Psoas muscle (tissue), 7 donors: ENCODE measurements at regions not wholly inside any gene's neighbourhood (a gene's known extent, or its start where the extent isn't known, plus 50 kb on each side); places are given as distances from the start of the nearest gene placed in this dataset.

Experiments used
- ATAC-seq, 4 donors: fragments of 200-7000 bp; cut with Tn5 transposase; one replicate each; pipeline ENCODE4 v1.9.1; 2020; ENCODE audit warnings: moderate library complexity in 3 of 4, mild to moderate bottlenecking in 2 of 4
- DNase-seq, 2 donors: peaks; one replicate each; pipeline ENCODE4 v3.0.0-alpha.2; 2020
- H3K27ac ChIP-seq: fragments of 200-600 bp; one replicate; pipeline ENCODE4 v1.8.0; 2022
- H3K27me3 ChIP-seq, 3 donors: fragments of 200-600 bp in 1 of 3; one replicate each; pipeline versions ENCODE4 v1.6.1 to v1.8.0; 2013 to 2022; ENCODE audit warnings: low read length in 2 of 3, mild to moderate bottlenecking in 2 of 3, moderate library complexity in 1 of 3; ENCODE audit not compliant: insufficient read depth in 3 of 3
- H3K36me3 ChIP-seq, 2 donors: fragments of 200-600 bp in 1 of 2; one replicate each; pipeline versions ENCODE4 v1.6.1 to v1.8.0; 2013 to 2022; ENCODE audit warnings: low read depth in 1 of 2, mild to moderate bottlenecking in 1 of 2, moderate library complexity in 1 of 2; ENCODE audit not compliant: insufficient read depth in 1 of 2
- H3K4me1 ChIP-seq: fragments of 200-600 bp; one replicate; pipeline ENCODE4 v1.8.0; 2022
- H3K4me3 ChIP-seq: fragments of 200-600 bp; one replicate; pipeline ENCODE4 v1.8.0; 2022; ENCODE audit warnings: mild to moderate bottlenecking
- H3K9me3 ChIP-seq: fragments of 200-600 bp; one replicate; pipeline ENCODE4 v1.8.0; 2022
- CTCF ChIP-seq: fragments of 200-600 bp; IDR thresholded peaks from one replicate; pipeline ENCODE4 v1.8.0; 2022; ENCODE audit warnings: antibody characterized with exemption
- WGBS, 3 donors: extraction: QIAGEN DNeasy Blood & Tissue Kit; methylation state at CpG; one replicate each; pipeline versions ENCODE4 v1.1.6 to v1.1.7; 2013; 5-methylcytosine and 5-hydroxymethylcytosine counted together
- intact Hi-C, 2 donors: fragments of 100-400 bp; cut with DNase I; formaldehyde crosslinking; loops; one replicate each; pipeline versions ENCODE4 v1.11.0 to v1.14.2; 2022
- donor health status: healthy with polysubstance abuse.
- donor health status: DM: no; HTN: no; CAD: no; lungs with moderate emphysema.
- donor health status: Bipolar disorder and iron deficiency.
- donor health status: healthy.
- donor health status: DM: yes; HTN: yes; CAD: no.
- donor health status: DM: no; HTN: no; CAD: no.
- donor health status: DM: yes; HTN: yes; CAD: no.

DNA sequence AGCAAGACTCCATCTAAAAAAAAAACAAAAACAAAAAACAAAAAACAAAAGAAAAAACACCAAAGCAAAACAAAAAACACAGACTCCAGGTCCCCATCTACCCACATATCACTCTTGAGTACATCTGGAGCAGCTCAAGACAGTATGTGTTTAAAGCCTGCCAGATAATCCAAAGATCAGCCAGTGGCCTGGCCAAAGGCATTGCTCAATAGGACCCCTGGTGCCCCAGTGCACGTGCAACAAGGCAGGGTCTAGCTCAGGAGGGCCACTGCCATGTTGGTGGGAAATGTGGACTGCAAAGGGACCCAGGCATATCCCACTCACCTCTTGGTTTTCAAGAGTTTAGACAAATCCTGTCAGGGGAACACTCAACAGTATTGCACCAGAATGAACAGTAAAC, 279.5 kb downstream of the RPLP1 start:
- 33 to 60% (median 46%) methylated on average over 1 of the region's 1 CpG for WGBS, 3 donors
- no peak for DNase-seq
- H3K9me3 ChIP-seq, result no peaks in the 10 kb centered on the region
- no peak overlapping the region for H3K27ac ChIP-seq
- no peaks in the 10 kb centered on the region for H3K4me1 ChIP-seq
- H3K36me3 ChIP-seq, result no peaks in the 10 kb centered on the region
- no peak for ATAC-seq
- H3K4me3 ChIP-seq, result no peak overlapping the region
- no peak for TF ChIP-seq CTCF
- peaks cover 0 to 1% (median 0%) of the 10 kb centered on the region in 3 donors for H3K27me3 ChIP-seq
- intact Hi-C loops, result loop anchor here in 1 of 2 donors (10.0 kb wide), 1 partner anchor 353 kb away; no protein-coding TSS in a partner anchor

- H3K9me3 ChIP-seq, result no peaks in the 10 kb centered on the region
- intact Hi-C loops, result loop anchor here in 1 of 2 donors (10.0 kb wide), 1 partner anchor 350 kb away; no protein-coding TSS in a partner anchor
- no peak for TF ChIP-seq CTCF
- H3K36me3 ChIP-seq, result no peaks in the 10 kb centered on the region
- H3K4me3 ChIP-seq, result no peak overlapping the region
- no peak for DNase-seq
- no peaks in the 10 kb centered on the region for H3K4me1 ChIP-seq
- peak in 1 of 4 donors; percentile 47 for ATAC-seq
- peaks cover 0 to 1% (median 0%) of the 10 kb centered on the region in 3 donors for H3K27me3 ChIP-seq
- H3K27ac ChIP-seq, result no peak overlapping the region
- 53 to 74% (median 57%) methylated on average over 5 of the region's 5 CpGs for WGBS, 3 donors
Measured at GRCh38 chr15:69734699-69735098, 282.1 kb downstream of the RPLP1 start.

DNA sequence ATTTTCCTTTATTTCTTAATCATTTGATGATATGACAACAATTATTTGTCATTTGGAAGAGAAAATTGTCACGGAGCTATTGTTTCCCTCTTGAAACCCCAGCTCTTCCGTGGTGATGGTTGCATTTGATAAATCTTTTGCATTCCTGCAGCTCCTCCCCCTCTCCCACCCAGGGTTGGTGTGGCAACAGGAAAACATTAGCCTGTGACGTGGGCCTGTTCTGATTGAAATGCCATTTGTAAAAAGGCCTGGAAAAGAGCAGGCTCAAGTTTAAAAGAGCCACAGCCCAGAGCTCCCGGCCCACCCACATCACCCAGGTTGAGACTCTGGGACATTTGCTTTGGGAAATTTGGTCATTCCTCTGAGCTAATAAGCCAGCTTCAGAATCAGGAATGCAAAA, 282.5 kb downstream of the RPLP1 start:
- ATAC-seq (no peak), DNase-seq (no peak)
- Histone ChIP-seq H3K27me3 (peaks cover 0 to 1% (median 0%) of the 10 kb centered on the region in 3 donors), H3K36me3 (no peaks in the 10 kb centered on the region), H3K4me1 (no peaks in the 10 kb centered on the region), H3K4me3 (no peak overlapping the region), H3K27ac (no peak overlapping the region), H3K9me3 (no peaks in the 10 kb centered on the region)
- no peak for TF ChIP-seq CTCF
- WGBS, 3 donors, result 46 to 48% (median 46%) methylated on average over 4 of the region's 4 CpGs
- intact Hi-C loops, result loop anchor here in 1 of 2 donors (10.0 kb wide), 1 partner anchor 350 kb away; no protein-coding TSS in a partner anchor

GRCh38 chr15:69736161-69736560, 283.5 kb downstream of the RPLP1 start:
- no peaks in the 10 kb centered on the region for H3K4me1 ChIP-seq
- H3K36me3 ChIP-seq, result no peaks in the 10 kb centered on the region
- H3K4me3 ChIP-seq, result no peak overlapping the region
- WGBS, 3 donors, result 62 to 100% (median 81%) methylated on average over 3 of the region's 3 CpGs
- no peak for ATAC-seq
- no peak for DNase-seq
- H3K27me3 ChIP-seq, result peaks cover 0 to 1% (median 0%) of the 10 kb centered on the region in 3 donors
- no peak overlapping the region for H3K27ac ChIP-seq
- no peaks in the 10 kb centered on the region for H3K9me3 ChIP-seq
- no peak for TF ChIP-seq CTCF
- intact Hi-C loops, result loop anchor here in 1 of 2 donors (10.0 kb wide), 1 partner anchor 349 kb away; no protein-coding TSS in a partner anchor

GRCh38 chr15:69737916-69738315, 285.3 kb downstream of the RPLP1 start:
- TF ChIP-seq CTCF, result no peak
- intact Hi-C loops, result loop anchor here in 1 of 2 donors (10.0 kb wide), 1 partner anchor 347 kb away; no protein-coding TSS in a partner anchor
- ATAC-seq (no peak), DNase-seq (no peak)
- H3K4me3 ChIP-seq, result no peak overlapping the region
- no peaks in the 10 kb centered on the region for H3K9me3 ChIP-seq
- H3K27me3 ChIP-seq, result no peaks in the 10 kb centered on the region
- no peaks in the 10 kb centered on the region for H3K4me1 ChIP-seq
- no peaks in the 10 kb centered on the region for H3K36me3 ChIP-seq
- no peak overlapping the region for H3K27ac ChIP-seq
